OCI-LY7 (cell line): ENCODE measurements at regions not wholly inside any gene's neighbourhood (a gene's known extent, or its start where the extent isn't known, plus 50 kb on each side); places are given as distances from the start of the nearest gene placed in this dataset.

ENCODE experiments used
- BruUV-seq: library from RNA; stranded (reverse); fragments of 400-500 nt; replicated peaks from 2 replicates; lab custom pipeline; 2021; lab: Mats Ljungman, UMichigan
- CTCF ChIA-PET: fragments of 300-600 bp; sonication (Branson Sonifier 250); formaldehyde crosslinking; loops from one replicate; lab custom pipeline; 2022; ENCODE audit warnings: antibody characterized with exemption; ENCODE audit not compliant: unreplicated experiment; lab: Charles Lee
- POLR2A ChIA-PET: fragments of 300-600 bp; sonication (Branson Sonifier 250); formaldehyde crosslinking; loops from one replicate; lab custom pipeline; 2022; ENCODE audit warnings: antibody characterized with exemption; lab: Charles Lee
- DNase-seq: peaks from one replicate; pipeline ENCODE4 v3.0.0-alpha.2; 2015; ENCODE audit warnings: low spot score
- H2AFZ ChIP-seq: fragments of 200-600 bp; sonication (generic), shearing (Covaris generic); 2 replicates; pipeline ENCODE4 v1.6.1; 2014; ENCODE audit warnings: mild to moderate bottlenecking, antibody characterized with exemption, low read length, moderate library complexity
- H3K27ac ChIP-seq: fragments of 200-600 bp; sonication (generic); 2 replicates; pipeline ENCODE4 v1.5.1; 2014; ENCODE audit warnings: mixed run types, low read depth, mild to moderate bottlenecking, moderate library complexity, low read length, inconsistent platforms; ENCODE audit not compliant: poor library complexity, severe bottlenecking
- H3K36me3 ChIP-seq: fragments of 200-600 bp; sonication (generic); 2 replicates; pipeline ENCODE4 v1.6.1; 2014; ENCODE audit warnings: mild to moderate bottlenecking, antibody characterized with exemption, low read length, moderate library complexity, mixed read lengths; ENCODE audit not compliant: insufficient read depth
- H3K4me1 ChIP-seq: fragments of 200-600 bp; sonication (generic); 2 replicates; pipeline ENCODE4 v1.5.1; 2014; ENCODE audit warnings: mild to moderate bottlenecking, low read length; ENCODE audit not compliant: insufficient read depth, poor library complexity, severe bottlenecking
- H3K4me2 ChIP-seq: fragments of 200-600 bp; sonication (generic); 2 replicates; pipeline ENCODE4 v1.6.1; 2014; ENCODE audit warnings: mild to moderate bottlenecking, low read length
- H3K4me3 ChIP-seq: fragments of 200-600 bp; sonication (generic); 2 replicates; pipeline ENCODE4 v1.5.1; 2014; ENCODE audit warnings: mild to moderate bottlenecking, low read depth, low read length; ENCODE audit not compliant: poor library complexity, severe bottlenecking
- H3K79me2 ChIP-seq: fragments of 200-600 bp; sonication (generic); 2 replicates; pipeline ENCODE4 v1.6.1; 2016; ENCODE audit warnings: low read depth, mild to moderate bottlenecking, low read length, moderate library complexity, mixed read lengths; ENCODE audit not compliant: insufficient read depth
- H3K9me2 ChIP-seq: fragments of 200-600 bp; sonication (generic); 2 replicates; pipeline ENCODE4 v1.6.1; 2016; ENCODE audit warnings: mild to moderate bottlenecking, low read length, mixed read lengths; ENCODE audit not compliant: insufficient read depth
- H3K9me3 ChIP-seq: fragments of 200-600 bp; sonication (generic); 2 replicates; pipeline ENCODE4 v1.6.1; 2014; ENCODE audit warnings: mild to moderate bottlenecking, mixed run types, low read length, mixed read lengths
- H4K20me1 ChIP-seq: fragments of 200-600 bp; sonication (generic); 2 replicates; pipeline ENCODE4 v1.6.1; 2014; ENCODE audit warnings: mild to moderate bottlenecking, antibody characterized with exemption, low read length, moderate library complexity, mixed read lengths; ENCODE audit not compliant: insufficient read depth
- EZH2phosphoT487 ChIP-seq: fragments of 200-600 bp; sonication (generic); IDR thresholded peaks from 2 replicates; pipeline ENCODE4 v1.6.1; 2018; ENCODE audit warnings: low read depth, borderline replicate concordance, mild to moderate bottlenecking, mixed run types, antibody characterized with exemption, low read length, moderate library complexity, mixed read lengths
- intact Hi-C: fragments of 100-400 bp; cut with micrococcal nuclease; formaldehyde crosslinking; loops from one replicate; pipeline ENCODE4 v1.10.0; 2022; ENCODE audit not compliant: unreplicated experiment
- TF ChIP-seq, protein P1 (sequence below): fragments of 200-600 bp; sonication (generic); conservative IDR thresholded peaks from 2 replicates; pipeline ENCODE4 v1.5.1; 2014; ENCODE audit warnings: mild to moderate bottlenecking, antibody characterized with exemption, low read length, moderate library complexity, mixed read lengths

- Histone ChIP-seq H3K4me2 (no peak overlapping the region), H4K20me1 (no peaks in the 10 kb centered on the region), H3K36me3 (no peaks in the 10 kb centered on the region; the same call in 1 of the 2 replicates), H3K79me2 (no peaks in the 10 kb centered on the region), H3K9me3 (peaks cover 16% of the 10 kb centered on the region), H3K27ac (no peak overlapping the region), H3K4me1 (no peaks in the 10 kb centered on the region), H3K4me3 (no peak overlapping the region), H2AFZ (no peak overlapping the region), H3K9me2 (no peaks in the 10 kb centered on the region)
- no TSS peak for BruUV-seq
- intact Hi-C loops, result no loop called here
- TF ChIP-seq EZH2phosphoT487, result no peak
- TF ChIP-seq, protein P1, sequence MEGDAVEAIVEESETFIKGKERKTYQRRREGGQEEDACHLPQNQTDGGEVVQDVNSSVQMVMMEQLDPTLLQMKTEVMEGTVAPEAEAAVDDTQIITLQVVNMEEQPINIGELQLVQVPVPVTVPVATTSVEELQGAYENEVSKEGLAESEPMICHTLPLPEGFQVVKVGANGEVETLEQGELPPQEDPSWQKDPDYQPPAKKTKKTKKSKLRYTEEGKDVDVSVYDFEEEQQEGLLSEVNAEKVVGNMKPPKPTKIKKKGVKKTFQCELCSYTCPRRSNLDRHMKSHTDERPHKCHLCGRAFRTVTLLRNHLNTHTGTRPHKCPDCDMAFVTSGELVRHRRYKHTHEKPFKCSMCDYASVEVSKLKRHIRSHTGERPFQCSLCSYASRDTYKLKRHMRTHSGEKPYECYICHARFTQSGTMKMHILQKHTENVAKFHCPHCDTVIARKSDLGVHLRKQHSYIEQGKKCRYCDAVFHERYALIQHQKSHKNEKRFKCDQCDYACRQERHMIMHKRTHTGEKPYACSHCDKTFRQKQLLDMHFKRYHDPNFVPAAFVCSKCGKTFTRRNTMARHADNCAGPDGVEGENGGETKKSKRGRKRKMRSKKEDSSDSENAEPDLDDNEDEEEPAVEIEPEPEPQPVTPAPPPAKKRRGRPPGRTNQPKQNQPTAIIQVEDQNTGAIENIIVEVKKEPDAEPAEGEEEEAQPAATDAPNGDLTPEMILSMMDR, result no peak
- no peak for DNase-seq
- POLR2A ChIA-PET, result no interaction called here
- CTCF ChIA-PET, result no interaction called here
Observed at GRCh38 chr16:86104537-86105048, 205.6 kb downstream of the IRF8 start.

- no TSS peak for BruUV-seq
- Histone ChIP-seq H3K4me1 (no peaks in the 10 kb centered on the region), H3K9me3 (peaks cover 16% of the 10 kb centered on the region), H3K4me2 (no peak overlapping the region), H3K36me3 (no peaks in the 10 kb centered on the region; the same call in 1 of the 2 replicates), H3K4me3 (no peak overlapping the region), H2AFZ (no peak overlapping the region), H3K27ac (no peak overlapping the region), H4K20me1 (no peaks in the 10 kb centered on the region), H3K9me2 (no peaks in the 10 kb centered on the region), H3K79me2 (no peaks in the 10 kb centered on the region)
- ChIA-PET POLR2A (no interaction called here), CTCF (no interaction called here)
- no peak for DNase-seq
- no peak for TF ChIP-seq EZH2phosphoT487
- TF ChIP-seq, protein P1, result no peak
- intact Hi-C loops, result no loop called here
Observed at GRCh38 chr16:86107215-86107825, 208.4 kb downstream of the IRF8 start.

- Histone ChIP-seq H3K27ac (no peak overlapping the region), H3K9me3 (peaks cover 16% of the 10 kb centered on the region), H3K4me1 (no peaks in the 10 kb centered on the region), H3K79me2 (no peaks in the 10 kb centered on the region), H3K4me2 (no peak overlapping the region), H2AFZ (no peak overlapping the region), H3K4me3 (no peak overlapping the region), H3K36me3 (no peaks in the 10 kb centered on the region; the same call in 1 of the 2 replicates), H3K9me2 (no peaks in the 10 kb centered on the region), H4K20me1 (no peaks in the 10 kb centered on the region)
- ChIA-PET POLR2A (no interaction called here), CTCF (no interaction called here)
- TF ChIP-seq, protein P1, result no peak
- no peak for TF ChIP-seq EZH2phosphoT487
- intact Hi-C loops, result no loop called here
- BruUV-seq, result no TSS peak
- no peak for DNase-seq
Observed at GRCh38 chr16:86108062-86108461, 209.1 kb downstream of the IRF8 start.
